ENCODE measurements at regions not wholly inside any gene's neighbourhood (a gene's known extent, or its start where the extent isn't known, plus 50 kb on each side); places are given as distances from the start of the nearest gene placed in this dataset.

DNA sequence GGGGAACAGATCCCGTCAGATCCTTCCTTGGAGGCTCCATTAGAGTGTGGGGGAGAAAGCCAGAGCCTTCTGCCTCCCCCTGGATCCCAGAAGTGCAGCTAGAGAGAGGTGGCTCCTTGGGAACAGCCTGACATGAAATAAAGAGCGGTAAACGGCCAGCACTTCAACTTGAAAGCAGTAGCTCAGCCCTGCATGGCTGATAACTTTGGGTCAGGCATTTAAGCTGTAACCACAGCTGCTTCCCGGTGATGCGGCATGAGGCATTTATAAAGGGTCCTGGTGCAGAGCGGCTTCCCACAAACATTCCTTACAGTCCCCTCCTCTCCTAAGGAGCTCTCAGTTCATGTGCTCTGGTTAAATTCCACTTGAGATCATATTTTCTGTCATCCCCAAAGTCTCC lies 960.3 kb downstream of the VRK1 start:
- H3K27me3 ChIP-seq (ENCODE audit: control insufficient read depth in 1 of 2, insufficient read depth in 2 of 2, low read length in 2 of 2) = peaks cover 0 to 3% of the 10 kb centered on the region in 2 experiments; a peak in 1 of 5 replicates
- DNase-seq (ENCODE audit: low spot score) = no peak
- no peak for ATAC-seq
- no peak overlapping the region for H3K27ac ChIP-seq (ENCODE audit: extremely low read length, insufficient read depth, low read length)
- peaks cover 25% of the 10 kb centered on the region for H3K9me3 ChIP-seq (ENCODE audit: low read length)
- TF ChIP-seq ARNT (IDR thresholded peaks at IDR 0.05) (no peak), HDAC1 (CRISPR knock-in tag; IDR thresholded peaks at IDR 0.05) (no peak), NRL (CRISPR knock-in tag; IDR thresholded peaks at IDR 0.05; ENCODE audit: borderline replicate concordance) (no peak), JUND (CRISPR knock-in tag; IDR thresholded peaks at IDR 0.05) (no peak), HMGA1 (CRISPR knock-in tag; conservative IDR thresholded peaks at IDR 0.05) (no peak), ZFP36L1 (CRISPR knock-in tag; IDR thresholded peaks at IDR 0.05) (no peak), ZBTB8A (CRISPR knock-in tag; IDR thresholded peaks at IDR 0.05; ENCODE audit: borderline replicate concordance, low read depth) (no peak), NR0B2 (CRISPR knock-in tag; IDR thresholded peaks at IDR 0.05) (no peak), ZNF550 (CRISPR knock-in tag; IDR thresholded peaks at IDR 0.05; ENCODE audit: borderline replicate concordance) (no peak), CSRNP1 (CRISPR knock-in tag; IDR thresholded peaks at IDR 0.05) (no peak)
- TF ChIP-seq, protein P1, sequence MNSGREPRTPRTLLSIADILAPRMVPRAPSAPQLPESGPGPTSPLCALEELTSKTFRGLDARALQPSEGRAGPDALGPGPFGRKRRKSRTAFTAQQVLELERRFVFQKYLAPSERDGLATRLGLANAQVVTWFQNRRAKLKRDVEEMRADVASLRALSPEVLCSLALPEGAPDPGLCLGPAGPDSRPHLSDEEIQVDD (CRISPR knock-in tag; IDR thresholded peaks at IDR 0.05; ENCODE audit: borderline replicate concordance) = no peak
- TF ChIP-seq, protein P2, sequence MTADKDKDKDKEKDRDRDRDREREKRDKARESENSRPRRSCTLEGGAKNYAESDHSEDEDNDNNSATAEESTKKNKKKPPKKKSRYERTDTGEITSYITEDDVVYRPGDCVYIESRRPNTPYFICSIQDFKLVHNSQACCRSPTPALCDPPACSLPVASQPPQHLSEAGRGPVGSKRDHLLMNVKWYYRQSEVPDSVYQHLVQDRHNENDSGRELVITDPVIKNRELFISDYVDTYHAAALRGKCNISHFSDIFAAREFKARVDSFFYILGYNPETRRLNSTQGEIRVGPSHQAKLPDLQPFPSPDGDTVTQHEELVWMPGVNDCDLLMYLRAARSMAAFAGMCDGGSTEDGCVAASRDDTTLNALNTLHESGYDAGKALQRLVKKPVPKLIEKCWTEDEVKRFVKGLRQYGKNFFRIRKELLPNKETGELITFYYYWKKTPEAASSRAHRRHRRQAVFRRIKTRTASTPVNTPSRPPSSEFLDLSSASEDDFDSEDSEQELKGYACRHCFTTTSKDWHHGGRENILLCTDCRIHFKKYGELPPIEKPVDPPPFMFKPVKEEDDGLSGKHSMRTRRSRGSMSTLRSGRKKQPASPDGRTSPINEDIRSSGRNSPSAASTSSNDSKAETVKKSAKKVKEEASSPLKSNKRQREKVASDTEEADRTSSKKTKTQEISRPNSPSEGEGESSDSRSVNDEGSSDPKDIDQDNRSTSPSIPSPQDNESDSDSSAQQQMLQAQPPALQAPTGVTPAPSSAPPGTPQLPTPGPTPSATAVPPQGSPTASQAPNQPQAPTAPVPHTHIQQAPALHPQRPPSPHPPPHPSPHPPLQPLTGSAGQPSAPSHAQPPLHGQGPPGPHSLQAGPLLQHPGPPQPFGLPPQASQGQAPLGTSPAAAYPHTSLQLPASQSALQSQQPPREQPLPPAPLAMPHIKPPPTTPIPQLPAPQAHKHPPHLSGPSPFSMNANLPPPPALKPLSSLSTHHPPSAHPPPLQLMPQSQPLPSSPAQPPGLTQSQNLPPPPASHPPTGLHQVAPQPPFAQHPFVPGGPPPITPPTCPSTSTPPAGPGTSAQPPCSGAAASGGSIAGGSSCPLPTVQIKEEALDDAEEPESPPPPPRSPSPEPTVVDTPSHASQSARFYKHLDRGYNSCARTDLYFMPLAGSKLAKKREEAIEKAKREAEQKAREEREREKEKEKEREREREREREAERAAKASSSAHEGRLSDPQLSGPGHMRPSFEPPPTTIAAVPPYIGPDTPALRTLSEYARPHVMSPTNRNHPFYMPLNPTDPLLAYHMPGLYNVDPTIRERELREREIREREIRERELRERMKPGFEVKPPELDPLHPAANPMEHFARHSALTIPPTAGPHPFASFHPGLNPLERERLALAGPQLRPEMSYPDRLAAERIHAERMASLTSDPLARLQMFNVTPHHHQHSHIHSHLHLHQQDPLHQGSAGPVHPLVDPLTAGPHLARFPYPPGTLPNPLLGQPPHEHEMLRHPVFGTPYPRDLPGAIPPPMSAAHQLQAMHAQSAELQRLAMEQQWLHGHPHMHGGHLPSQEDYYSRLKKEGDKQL (CRISPR knock-in tag; IDR thresholded peaks at IDR 0.05; ENCODE audit: low read depth) = no peak
- in situ Hi-C loops (cut with HindIII; ENCODE audit: extremely low pct_ligation_motif_present, low pct_unique_long_range_greater_than_20kb) = no loop called here
- H4K20me1 ChIP-seq (ENCODE audit: insufficient read depth, low read length) = no peaks in the 10 kb centered on the region
- FAIRE-seq = no peak
- H3K4me2 ChIP-seq (ENCODE audit: low read depth, low read length) = no peak overlapping the region
- BruUV-seq (replicated peaks) = no TSS peak
- no peaks in the 10 kb centered on the region for H3K36me3 ChIP-seq (replicated peaks in 1 of 2; ENCODE audit: control insufficient read depth in 1 of 2, insufficient read depth in 2 of 2, low read length in 2 of 2)
- H3K4me1 ChIP-seq (ENCODE audit: insufficient read depth, low read length) = no peaks in the 10 kb centered on the region
- WGBS (ENCODE audit: low lambda C conversion rate) = 6% methylated on average over 4 of the region's 6 CpGs
- H2AFZ ChIP-seq (ENCODE audit: low read length) = no peak overlapping the region
- ChIA-PET POLR2A (no interaction called here), CTCF (ENCODE audit: low intra/inter-chr PET ratio, low total read pairs) (no interaction called here)
- no peak overlapping the region for H3K4me3 ChIP-seq (replicated peaks in 1 of 3; ENCODE audit: insufficient read depth in 1 of 3, low read depth in 2 of 3, low read length in 3 of 3)
- no peak overlapping the region for H3K9ac ChIP-seq (ENCODE audit: insufficient read depth, low read depth, low read length)
- intact Hi-C loops (cut with micrococcal nuclease; ENCODE audit: unreplicated experiment) = no loop called here
- no peaks in the 10 kb centered on the region for H3K79me2 ChIP-seq (ENCODE audit: insufficient read depth, low read length)

All from HepG2 (cell line).